ENCODE measurements at regions not wholly inside any gene's neighbourhood (a gene's known extent, or its start where the extent isn't known, plus 50 kb on each side); places are given as distances from the start of the nearest gene placed in this dataset.

DNA sequence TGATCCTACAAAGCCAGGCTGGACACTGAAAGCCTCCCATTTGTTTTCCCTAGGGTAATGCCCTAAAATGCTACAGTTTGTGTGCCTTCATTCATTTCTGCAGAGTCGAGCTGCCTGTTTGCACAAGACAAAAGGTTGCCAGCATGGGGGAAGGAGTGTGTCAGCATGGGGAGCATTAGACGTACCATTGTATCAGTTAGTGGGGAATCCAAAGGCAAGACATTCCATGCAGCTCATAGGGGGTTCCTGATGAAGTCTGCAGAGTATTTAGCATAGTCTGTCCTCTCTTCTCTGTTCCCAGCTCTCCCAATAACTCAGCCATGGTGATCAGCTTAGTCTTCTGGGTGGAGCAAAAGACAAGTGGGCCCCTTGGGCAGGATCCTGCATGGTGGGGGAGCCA, 276.9 kb upstream of the PCDH7 start:
- DNase-seq (ENCODE audit: low read depth, low spot score) = peak; percentile 68

DNA sequence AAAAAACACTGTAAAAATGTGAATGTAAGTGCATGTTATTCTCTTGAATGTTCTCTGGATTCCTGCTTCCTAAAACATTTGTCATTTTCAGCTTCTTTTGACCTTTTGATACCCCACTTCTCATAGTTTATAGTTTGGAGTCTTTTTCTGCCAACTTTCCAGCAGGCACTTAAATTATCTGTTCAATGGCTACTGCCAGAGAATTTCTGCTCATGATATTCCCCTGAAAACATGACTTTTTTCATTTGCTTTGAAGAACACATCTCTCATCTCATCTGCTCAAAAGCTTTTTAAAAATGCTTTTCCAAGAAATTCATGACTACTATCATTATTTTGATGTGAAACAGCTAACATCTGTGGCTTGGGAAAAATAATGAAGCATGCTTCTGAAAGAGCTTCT, 269.7 kb upstream of the PCDH7 start:
- no peak for DNase-seq (ENCODE audit: low read depth, low spot score)

- DNase-seq (ENCODE audit: low read depth, low spot score) = no peak
Observed at GRCh38 chr4:30454504-30454903, 265.7 kb upstream of the PCDH7 start.

GRCh38 chr4:30456716-30457115, 263.5 kb upstream of the PCDH7 start:
- DNase-seq (ENCODE audit: low read depth, low spot score) = no peak

DNA sequence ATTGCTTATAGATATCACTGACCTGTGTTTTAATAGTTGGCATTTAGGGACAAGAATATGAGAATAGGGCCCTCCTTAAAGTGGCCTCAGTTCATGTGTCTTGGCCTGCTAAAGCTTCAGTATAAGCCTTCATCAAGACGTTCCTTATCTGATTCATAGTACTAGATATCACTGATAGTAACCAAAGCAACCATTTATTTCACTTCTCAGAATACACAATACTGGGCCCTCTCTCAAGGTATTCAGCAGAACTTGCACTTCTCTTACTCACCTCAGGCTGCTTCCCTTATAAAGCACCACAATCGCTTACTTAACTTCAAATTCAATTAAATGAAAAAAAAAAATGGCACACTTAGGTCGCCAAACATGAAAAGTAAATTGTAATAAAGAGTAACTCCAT, 259.4 kb upstream of the PCDH7 start:
- no peak for DNase-seq (ENCODE audit: low read depth, low spot score)

GRCh38 chr4:30461218-30461617, 259.0 kb upstream of the PCDH7 start:
- peak; percentile 3 for DNase-seq (ENCODE audit: low read depth, low spot score)

DNA sequence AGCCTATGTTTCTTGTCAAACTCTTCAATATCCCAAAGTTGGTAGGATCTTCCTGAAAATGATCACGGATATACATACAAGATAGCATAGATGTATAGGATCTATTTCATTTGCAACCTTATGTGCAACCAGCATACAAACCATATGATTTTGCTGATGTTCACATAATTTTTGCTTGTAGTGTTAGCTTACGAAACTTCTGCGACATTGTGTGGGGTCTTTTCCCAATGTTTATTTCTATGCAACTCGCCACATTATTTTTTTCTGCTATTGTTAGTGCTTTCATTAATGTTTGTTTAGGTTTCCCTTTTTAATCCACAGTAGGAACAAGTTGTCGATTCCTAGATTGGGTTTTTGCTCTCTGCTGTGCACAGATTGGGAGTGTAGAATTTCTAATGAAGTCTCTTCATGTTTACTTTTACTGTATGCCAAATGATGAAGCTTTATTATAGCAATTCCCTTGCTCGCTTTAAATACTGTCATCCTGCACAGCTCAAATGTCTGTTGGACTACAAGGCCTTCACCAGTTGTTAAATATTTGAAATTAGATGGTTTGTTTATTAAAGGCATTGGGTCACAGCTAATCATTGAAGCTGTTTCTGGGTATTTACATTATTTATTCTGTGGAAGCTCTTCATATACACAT, 257.6 kb upstream of the PCDH7 start:
- DNase-seq (ENCODE audit: low read depth, low spot score) = no peak

DNA sequence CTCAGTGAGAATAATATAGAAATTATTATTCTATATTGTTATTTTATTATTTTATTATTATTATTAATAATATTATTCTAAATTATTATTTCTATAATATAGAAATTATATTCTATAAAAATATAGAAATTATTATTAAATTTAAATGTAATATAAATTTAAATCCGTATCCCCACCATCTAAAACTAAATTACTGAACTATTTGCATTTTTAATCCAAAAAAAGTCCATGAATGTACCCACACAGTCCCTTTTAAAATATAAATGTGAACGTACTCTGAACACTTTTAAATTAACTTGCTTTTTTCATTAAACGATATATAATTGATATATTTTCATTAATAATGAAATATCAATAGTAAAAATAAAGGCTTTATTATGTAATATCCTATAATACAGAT, 248.3 kb upstream of the PCDH7 start:
- no peak for DNase-seq (ENCODE audit: low read depth, low spot score)

DNA sequence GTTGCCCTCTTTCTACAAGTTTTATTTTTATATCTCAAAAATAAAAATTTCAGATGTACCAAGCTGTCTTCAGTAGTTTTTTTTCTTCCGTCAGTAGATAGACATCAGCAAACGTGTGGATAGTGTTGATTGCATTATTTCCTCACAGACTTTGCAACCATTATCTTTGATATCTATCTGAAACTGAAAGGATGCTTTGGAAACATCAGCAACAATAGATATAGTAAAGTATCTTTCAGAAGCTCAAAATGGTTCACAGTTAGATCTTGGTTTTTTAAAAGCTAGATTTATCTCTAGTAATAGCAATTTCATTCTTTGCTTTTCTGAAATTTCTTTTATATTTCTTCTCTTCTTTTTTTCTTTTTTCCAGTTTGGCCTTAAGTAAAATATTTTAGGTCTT, 246.9 kb upstream of the PCDH7 start:
- DNase-seq (ENCODE audit: low read depth, low spot score) = no peak

DNA sequence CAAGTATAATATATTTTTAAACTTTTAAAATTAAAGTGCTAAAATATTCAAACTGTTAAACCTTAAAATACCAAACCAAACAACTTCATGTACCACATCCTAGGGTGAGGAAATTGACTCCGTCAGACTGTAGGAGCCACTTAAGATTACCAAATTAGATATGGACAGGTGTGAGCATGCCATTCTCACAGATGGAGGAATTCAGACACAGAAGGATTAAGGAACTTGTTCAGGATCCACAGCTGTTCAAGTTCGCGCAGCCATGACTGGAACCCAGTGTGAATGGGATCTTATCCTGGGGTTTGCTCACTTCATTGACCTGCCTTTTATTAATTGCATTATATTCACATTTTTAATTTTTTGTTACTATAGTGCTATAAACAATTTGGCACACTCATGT, 224.9 kb upstream of the PCDH7 start:
- DNase-seq (ENCODE audit: low read depth, low spot score) = no peak

DNA sequence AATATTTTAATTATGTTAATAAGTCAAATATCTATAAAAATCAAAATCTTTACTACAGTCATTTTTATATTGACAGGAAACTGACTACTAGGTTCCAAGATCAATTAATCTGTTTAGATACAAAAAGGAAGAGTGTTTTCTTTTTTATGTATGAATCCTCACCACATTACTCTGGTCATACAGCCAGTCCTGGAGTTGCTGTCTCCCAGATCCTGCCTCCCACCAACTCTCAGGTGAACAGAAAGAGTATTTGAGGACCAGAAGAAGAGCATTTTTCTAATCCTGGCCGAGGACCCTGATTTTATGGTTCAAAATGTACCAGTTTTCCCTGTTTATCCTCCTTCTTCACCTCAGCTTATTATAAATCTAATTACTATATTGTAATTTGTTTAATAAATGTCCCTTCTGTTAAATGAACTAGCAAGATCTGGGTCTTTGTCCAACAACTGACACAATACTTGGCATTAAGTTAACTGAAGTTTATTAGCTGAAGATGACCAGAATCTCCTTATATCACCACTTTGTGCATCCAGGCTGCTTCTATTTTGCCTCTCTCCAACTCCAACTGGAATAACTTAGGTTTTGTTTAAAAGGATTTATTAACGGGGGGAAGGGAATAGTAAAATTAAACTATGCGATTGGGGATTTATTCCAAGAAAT, 224.4 kb upstream of the PCDH7 start:
- DNase-seq (ENCODE audit: low read depth, low spot score) = no peak

GRCh38 chr4:30511751-30512150, 208.4 kb upstream of the PCDH7 start:
- DNase-seq (ENCODE audit: low read depth, low spot score) = no peak

- DNase-seq (ENCODE audit: low read depth, low spot score) = no peak
Observed at GRCh38 chr4:30518211-30518610, 202.0 kb upstream of the PCDH7 start.

DNA sequence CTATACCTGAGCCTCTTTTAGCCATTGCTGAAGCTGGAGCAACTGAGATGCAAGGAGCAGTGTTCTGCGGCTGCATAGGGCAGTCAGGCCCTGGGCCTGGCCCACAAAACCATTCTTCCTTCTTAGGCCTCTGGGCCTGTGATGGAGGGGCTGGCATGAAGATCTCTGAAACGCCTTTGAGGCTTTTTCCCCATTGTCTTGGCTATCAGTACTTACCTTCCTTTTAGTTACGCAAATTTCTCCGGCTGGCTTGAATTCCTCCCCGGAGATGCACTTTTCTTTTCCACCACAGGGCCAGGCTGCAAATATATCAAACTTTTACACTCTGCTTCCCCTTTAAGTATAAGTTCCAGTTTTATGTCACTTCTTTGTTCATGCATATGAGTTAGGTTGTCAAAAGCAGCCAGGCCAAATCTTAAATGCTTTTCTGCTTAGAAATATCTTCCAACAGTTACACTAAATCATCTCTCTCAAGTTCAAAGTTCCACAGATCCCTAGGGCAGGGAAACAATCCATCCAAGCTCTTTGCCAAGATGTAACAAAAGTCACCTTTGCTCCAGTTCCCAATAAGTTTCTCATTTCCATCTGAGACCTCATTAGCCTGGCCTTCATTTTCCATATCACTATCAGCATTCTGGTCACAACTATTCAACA, 194.4 kb upstream of the PCDH7 start:
- peak; percentile 23 for DNase-seq (ENCODE audit: low read depth, low spot score)

DNA sequence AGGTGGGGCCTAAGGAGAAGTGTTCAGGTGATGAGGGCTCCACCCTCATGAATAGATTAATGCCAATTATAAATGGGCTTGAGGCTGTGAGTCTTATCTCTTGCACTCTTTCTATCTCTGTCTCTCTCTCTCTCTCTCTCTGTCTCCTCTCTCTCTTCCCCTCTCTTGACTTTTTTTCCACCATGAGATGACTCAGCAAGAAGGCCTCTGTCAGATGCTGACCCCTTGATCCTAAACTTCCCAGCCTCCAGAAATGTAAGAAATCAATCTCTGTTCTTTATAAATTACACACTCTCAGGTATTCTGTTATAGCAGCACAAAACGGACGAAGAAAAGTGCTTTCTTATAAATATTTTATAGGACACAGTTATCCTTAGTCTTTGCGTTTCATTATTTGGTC, 184.9 kb upstream of the PCDH7 start:
- no peak for DNase-seq (ENCODE audit: low read depth, low spot score)

DNA sequence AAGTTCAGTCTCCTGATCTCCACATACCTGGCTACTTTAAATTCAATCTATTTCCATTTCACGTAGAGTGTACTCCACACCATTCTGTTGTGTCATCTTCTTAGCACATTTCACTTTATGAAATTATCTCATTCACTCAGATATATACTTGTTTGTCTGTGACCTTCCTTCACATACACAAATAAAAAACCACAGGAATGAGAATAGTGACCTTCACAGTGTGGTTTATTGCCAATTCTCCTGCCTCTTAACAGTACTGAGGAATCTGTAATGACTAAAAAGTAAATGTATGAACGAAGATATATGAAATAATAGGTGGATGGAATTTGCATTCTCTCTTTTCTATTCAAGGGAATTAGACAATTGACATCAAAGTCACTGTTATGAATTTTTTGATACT, 183.9 kb upstream of the PCDH7 start:
- no peak for DNase-seq (ENCODE audit: low read depth, low spot score)

DNA sequence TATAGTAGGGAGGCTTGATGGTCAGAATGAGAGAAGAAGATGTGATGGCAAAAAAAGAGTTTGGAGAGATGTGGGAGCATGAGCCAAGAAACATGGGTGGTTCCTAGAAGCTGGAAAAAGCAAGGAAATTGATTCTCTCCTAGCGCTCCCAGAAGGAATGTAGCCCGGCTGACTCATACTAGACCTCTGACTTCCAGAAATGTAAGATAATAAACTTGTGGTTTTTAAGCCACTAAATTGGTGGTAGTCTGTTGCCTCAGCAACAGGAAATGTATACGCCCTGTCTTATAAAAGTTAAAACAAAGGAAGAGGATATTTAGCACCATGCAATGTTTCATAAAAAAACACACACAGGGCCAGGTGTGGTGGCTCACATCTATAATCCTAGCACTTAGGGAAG, 182.7 kb upstream of the PCDH7 start:
- DNase-seq (ENCODE audit: low read depth, low spot score) = no peak

GRCh38 chr4:30538794-30539193, 181.4 kb upstream of the PCDH7 start:
- no peak for DNase-seq (ENCODE audit: low read depth, low spot score)

DNA sequence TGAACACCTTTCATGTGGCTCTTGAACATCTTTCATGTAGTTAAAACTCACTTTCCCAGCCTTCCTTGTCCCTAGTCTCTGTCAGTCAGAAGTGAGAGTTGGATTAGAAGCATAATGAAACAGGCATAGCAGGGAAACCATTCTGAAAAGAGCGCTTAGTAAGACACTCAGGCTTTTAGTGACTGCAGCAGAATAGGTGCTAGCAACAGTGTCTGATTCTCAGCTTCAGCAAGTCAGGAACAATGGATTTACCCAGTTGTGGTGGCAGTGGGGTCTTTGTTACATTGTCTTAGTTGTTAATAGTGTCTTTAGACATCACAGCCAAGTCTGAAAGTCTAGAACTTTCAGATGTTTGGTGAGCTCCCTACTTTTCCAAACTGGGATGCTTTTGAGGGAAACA, 177.1 kb upstream of the PCDH7 start:
- no peak for DNase-seq (ENCODE audit: low read depth, low spot score)

DNA sequence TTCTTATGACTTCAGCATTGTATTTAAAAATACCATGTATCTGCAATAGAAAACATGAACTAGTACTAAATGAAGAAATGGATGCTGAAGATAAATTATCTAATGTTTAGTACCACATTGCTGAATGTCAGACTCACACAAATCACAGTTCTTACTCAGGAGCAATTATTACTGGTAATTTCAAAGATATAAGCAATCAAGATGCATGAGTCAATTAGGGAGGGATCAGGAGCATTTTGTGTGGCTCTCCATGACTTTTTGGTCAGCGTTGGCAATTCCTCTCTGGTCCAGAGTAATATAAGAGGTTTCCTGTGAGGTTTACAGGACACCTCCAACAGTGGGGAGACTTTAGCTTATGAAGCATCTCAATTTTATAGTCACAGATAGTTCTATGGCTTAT, 167.0 kb upstream of the PCDH7 start:
- DNase-seq (ENCODE audit: low read depth, low spot score) = no peak

DNA sequence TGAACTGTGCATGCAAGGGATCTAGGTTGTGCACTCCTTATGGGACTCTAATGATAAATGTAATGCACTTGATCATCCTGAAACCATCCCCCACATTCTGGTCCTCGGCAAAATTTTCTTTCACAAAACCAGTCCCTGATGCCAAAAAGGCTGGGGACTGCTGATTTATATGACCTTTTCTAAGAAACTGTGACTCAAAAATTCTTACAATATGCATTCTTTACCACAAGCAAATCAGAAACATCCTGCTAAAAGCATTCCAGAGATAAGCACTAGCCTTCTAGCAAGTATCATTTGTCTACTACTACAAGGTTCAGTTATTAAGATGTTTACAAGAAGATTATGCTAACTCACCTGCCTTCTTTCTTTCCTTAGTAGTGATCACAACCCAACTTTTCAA, 166.5 kb upstream of the PCDH7 start:
- DNase-seq (ENCODE audit: low read depth, low spot score) = no peak

- no peak for DNase-seq (ENCODE audit: low read depth, low spot score)
Observed at GRCh38 chr4:30555775-30556174, 164.4 kb upstream of the PCDH7 start.

DNA sequence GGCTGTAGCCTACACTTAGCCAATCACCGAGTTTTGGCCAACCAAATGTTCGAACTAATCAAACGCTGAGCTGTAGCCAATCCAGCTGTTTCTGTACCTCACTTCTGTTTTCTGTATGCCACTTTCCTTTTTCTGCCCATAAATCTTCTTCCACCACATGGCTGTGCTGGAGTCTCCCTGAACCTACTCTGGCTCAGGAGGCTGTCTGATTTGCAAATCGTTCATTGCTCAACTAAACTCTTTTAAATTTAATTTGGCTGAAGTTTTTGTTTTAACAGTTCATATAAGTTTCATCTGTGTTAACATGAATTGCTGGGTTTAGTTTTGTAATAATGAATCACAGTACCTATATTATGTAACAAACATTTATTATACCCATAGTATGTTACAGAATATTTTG, 160.7 kb upstream of the PCDH7 start:
- no peak for DNase-seq (ENCODE audit: low read depth, low spot score)
